A673 (cell line): ENCODE measurements at regions not wholly inside any gene's neighbourhood (a gene's known extent, or its start where the extent isn't known, plus 50 kb on each side); places are given as distances from the start of the nearest gene placed in this dataset.

ENCODE experiments used
- EZH2 ChIP-seq: fragments of 200-600 bp; sonication (generic); IDR thresholded peaks from 2 replicates; pipeline ENCODE4 v1.6.1; 2017; ENCODE audit warnings: borderline replicate concordance, low read depth, mild to moderate bottlenecking, mixed read lengths, antibody characterized with exemption, low read length; ENCODE audit not compliant: poor library complexity, severe bottlenecking
- TF ChIP-seq, protein P1 (sequence below): fragments of 300-800, 200-600 bp; sonication (generic); conservative IDR thresholded peaks from 2 replicates; pipeline ENCODE4 v1.5.1; 2017; ENCODE audit warnings: low read depth, mild to moderate bottlenecking, antibody characterized with exemption, low read length, moderate library complexity, mixed read lengths

- TF ChIP-seq, protein P1, sequence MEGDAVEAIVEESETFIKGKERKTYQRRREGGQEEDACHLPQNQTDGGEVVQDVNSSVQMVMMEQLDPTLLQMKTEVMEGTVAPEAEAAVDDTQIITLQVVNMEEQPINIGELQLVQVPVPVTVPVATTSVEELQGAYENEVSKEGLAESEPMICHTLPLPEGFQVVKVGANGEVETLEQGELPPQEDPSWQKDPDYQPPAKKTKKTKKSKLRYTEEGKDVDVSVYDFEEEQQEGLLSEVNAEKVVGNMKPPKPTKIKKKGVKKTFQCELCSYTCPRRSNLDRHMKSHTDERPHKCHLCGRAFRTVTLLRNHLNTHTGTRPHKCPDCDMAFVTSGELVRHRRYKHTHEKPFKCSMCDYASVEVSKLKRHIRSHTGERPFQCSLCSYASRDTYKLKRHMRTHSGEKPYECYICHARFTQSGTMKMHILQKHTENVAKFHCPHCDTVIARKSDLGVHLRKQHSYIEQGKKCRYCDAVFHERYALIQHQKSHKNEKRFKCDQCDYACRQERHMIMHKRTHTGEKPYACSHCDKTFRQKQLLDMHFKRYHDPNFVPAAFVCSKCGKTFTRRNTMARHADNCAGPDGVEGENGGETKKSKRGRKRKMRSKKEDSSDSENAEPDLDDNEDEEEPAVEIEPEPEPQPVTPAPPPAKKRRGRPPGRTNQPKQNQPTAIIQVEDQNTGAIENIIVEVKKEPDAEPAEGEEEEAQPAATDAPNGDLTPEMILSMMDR: no peak
- TF ChIP-seq EZH2: no peak
These were observed 174.9 kb upstream of the SPTLC3 start for GRCh38 chr20:12833861-12834260.
